HepG2 (cell line): ENCODE measurements at regions not wholly inside any gene's neighbourhood (a gene's known extent, or its start where the extent isn't known, plus 50 kb on each side); places are given as distances from the start of the nearest gene placed in this dataset.

Source experiments
- ATAD3A ChIP-seq: sonication (generic); formaldehyde crosslinking; IDR thresholded peaks from 2 replicates; pipeline ENCODE4 v1.4.0; 2020; ENCODE audit warnings: missing genetic modification reagents
- CC2D1A ChIP-seq: sonication (generic); formaldehyde crosslinking; IDR thresholded peaks from 2 replicates; pipeline ENCODE4 v1.8.1; 2023; ENCODE audit warnings: mild to moderate bottlenecking, missing genetic modification reagents
- HOXA3 ChIP-seq: sonication (generic); formaldehyde crosslinking; IDR thresholded peaks from 2 replicates; pipeline ENCODE4 v1.5.0; 2020; ENCODE audit warnings: missing genetic modification reagents
- ISX ChIP-seq: sonication (generic); formaldehyde crosslinking; conservative IDR thresholded peaks from 2 replicates; pipeline ENCODE4 v1.5.0; 2020; ENCODE audit warnings: missing genetic modification reagents
- NFATC3 ChIP-seq: sonication (generic); formaldehyde crosslinking; IDR thresholded peaks from 2 replicates; pipeline ENCODE4 v1.5.1; 2020; ENCODE audit warnings: mild to moderate bottlenecking, missing genetic modification reagents
- NFRKB ChIP-seq: fragments of 450-650 bp; IDR thresholded peaks from 2 replicates; pipeline ENCODE4 v1.6.1; 2017
- SIX1 ChIP-seq: sonication (generic); formaldehyde crosslinking; IDR thresholded peaks from 2 replicates; pipeline ENCODE4 v1.4.0; 2020; ENCODE audit warnings: missing genetic modification reagents, borderline replicate concordance
- THAP9 ChIP-seq: sonication (generic); formaldehyde crosslinking; IDR thresholded peaks from 2 replicates; pipeline ENCODE4; 2020; ENCODE audit warnings: missing genetic modification reagents, mild to moderate bottlenecking, borderline replicate concordance
- ZBTB3 ChIP-seq: sonication (generic); formaldehyde crosslinking; IDR thresholded peaks from 2 replicates; pipeline ENCODE4 v1.4.0; 2020; ENCODE audit warnings: low read depth, mild to moderate bottlenecking, moderate library complexity, missing genetic modification reagents, borderline replicate concordance
- ZBTB42 ChIP-seq: sonication (generic); formaldehyde crosslinking; IDR thresholded peaks from 2 replicates; pipeline ENCODE4 v1.5.0; 2020; ENCODE audit warnings: mild to moderate bottlenecking, missing genetic modification reagents
- ZFP91 ChIP-seq: sonication (generic); formaldehyde crosslinking; IDR thresholded peaks from 2 replicates; pipeline ENCODE4 v1.9.0; 2022; ENCODE audit warnings: missing genetic modification reagents, mild to moderate bottlenecking, borderline replicate concordance
- ZNF274 ChIP-seq: sonication (generic); formaldehyde crosslinking; IDR thresholded peaks from 2 replicates; pipeline ENCODE4 v1.5.1; 2020; ENCODE audit warnings: mild to moderate bottlenecking, missing genetic modification reagents
- ZNF30 ChIP-seq: sonication (generic); formaldehyde crosslinking; IDR thresholded peaks from 2 replicates; pipeline ENCODE4 v1.5.0; 2020; ENCODE audit warnings: mild to moderate bottlenecking, missing genetic modification reagents
- ZNF451 ChIP-seq: sonication (generic); formaldehyde crosslinking; IDR thresholded peaks from 2 replicates; pipeline ENCODE4 v1.5.0; 2020; ENCODE audit warnings: mild to moderate bottlenecking, missing genetic modification reagents
- ZNF839 ChIP-seq: sonication (generic); formaldehyde crosslinking; IDR thresholded peaks from 2 replicates; pipeline ENCODE4 v1.4.0; 2020; ENCODE audit warnings: missing genetic modification reagents, mild to moderate bottlenecking, borderline replicate concordance
- TF ChIP-seq, protein P1 (sequence below): sonication (generic); formaldehyde crosslinking; IDR thresholded peaks from 2 replicates; pipeline ENCODE4 v1.4.0; 2020; ENCODE audit warnings: mild to moderate bottlenecking, missing genetic modification reagents
- TF ChIP-seq, protein P2 (sequence below): sonication (generic); formaldehyde crosslinking; IDR thresholded peaks from 2 replicates; pipeline ENCODE4 v1.4.0; 2020; ENCODE audit warnings: missing genetic modification reagents
- TF ChIP-seq, protein P3 (sequence below): sonication (generic); formaldehyde crosslinking; IDR thresholded peaks from 2 replicates; pipeline ENCODE4 v1.4.0; 2020; ENCODE audit warnings: mild to moderate bottlenecking, low read depth, missing genetic modification reagents

- TF ChIP-seq, protein P1, sequence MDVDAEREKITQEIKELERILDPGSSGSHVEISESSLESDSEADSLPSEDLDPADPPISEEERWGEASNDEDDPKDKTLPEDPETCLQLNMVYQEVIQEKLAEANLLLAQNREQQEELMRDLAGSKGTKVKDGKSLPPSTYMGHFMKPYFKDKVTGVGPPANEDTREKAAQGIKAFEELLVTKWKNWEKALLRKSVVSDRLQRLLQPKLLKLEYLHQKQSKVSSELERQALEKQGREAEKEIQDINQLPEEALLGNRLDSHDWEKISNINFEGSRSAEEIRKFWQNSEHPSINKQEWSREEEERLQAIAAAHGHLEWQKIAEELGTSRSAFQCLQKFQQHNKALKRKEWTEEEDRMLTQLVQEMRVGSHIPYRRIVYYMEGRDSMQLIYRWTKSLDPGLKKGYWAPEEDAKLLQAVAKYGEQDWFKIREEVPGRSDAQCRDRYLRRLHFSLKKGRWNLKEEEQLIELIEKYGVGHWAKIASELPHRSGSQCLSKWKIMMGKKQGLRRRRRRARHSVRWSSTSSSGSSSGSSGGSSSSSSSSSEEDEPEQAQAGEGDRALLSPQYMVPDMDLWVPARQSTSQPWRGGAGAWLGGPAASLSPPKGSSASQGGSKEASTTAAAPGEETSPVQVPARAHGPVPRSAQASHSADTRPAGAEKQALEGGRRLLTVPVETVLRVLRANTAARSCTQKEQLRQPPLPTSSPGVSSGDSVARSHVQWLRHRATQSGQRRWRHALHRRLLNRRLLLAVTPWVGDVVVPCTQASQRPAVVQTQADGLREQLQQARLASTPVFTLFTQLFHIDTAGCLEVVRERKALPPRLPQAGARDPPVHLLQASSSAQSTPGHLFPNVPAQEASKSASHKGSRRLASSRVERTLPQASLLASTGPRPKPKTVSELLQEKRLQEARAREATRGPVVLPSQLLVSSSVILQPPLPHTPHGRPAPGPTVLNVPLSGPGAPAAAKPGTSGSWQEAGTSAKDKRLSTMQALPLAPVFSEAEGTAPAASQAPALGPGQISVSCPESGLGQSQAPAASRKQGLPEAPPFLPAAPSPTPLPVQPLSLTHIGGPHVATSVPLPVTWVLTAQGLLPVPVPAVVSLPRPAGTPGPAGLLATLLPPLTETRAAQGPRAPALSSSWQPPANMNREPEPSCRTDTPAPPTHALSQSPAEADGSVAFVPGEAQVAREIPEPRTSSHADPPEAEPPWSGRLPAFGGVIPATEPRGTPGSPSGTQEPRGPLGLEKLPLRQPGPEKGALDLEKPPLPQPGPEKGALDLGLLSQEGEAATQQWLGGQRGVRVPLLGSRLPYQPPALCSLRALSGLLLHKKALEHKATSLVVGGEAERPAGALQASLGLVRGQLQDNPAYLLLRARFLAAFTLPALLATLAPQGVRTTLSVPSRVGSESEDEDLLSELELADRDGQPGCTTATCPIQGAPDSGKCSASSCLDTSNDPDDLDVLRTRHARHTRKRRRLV (CRISPR knock-in tag): peak; percentile 78; the same call in 1 of the 2 replicates
- TF ChIP-seq SIX1 (CRISPR knock-in tag) (no peak), NFRKB (no peak), CC2D1A (CRISPR knock-in tag) (no peak), HOXA3 (CRISPR knock-in tag) (peak; percentile 69), ZNF30 (CRISPR knock-in tag) (no peak), ZBTB42 (CRISPR knock-in tag) (no peak), THAP9 (CRISPR knock-in tag) (peak; percentile 39; the same call in 1 of the 2 replicates), ZFP91 (peak; percentile 93), ZNF839 (no peak), ZNF451 (CRISPR knock-in tag) (peak; percentile 81), ZBTB3 (CRISPR knock-in tag) (no peak), ATAD3A (CRISPR knock-in tag) (no peak), ISX (CRISPR knock-in tag) (peak; percentile 88; the same call in 1 of the 2 replicates), ZNF274 (CRISPR knock-in tag) (no peak), NFATC3 (no peak)
- TF ChIP-seq, protein P2, sequence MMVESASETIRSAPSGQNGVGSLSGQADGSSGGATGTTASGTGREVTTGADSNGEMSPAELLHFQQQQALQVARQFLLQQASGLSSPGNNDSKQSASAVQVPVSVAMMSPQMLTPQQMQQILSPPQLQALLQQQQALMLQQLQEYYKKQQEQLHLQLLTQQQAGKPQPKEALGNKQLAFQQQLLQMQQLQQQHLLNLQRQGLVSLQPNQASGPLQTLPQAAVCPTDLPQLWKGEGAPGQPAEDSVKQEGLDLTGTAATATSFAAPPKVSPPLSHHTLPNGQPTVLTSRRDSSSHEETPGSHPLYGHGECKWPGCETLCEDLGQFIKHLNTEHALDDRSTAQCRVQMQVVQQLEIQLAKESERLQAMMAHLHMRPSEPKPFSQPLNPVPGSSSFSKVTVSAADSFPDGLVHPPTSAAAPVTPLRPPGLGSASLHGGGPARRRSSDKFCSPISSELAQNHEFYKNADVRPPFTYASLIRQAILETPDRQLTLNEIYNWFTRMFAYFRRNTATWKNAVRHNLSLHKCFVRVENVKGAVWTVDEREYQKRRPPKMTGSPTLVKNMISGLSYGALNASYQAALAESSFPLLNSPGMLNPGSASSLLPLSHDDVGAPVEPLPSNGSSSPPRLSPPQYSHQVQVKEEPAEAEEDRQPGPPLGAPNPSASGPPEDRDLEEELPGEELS (CRISPR knock-in tag): peak; percentile 58
- TF ChIP-seq, protein P3, sequence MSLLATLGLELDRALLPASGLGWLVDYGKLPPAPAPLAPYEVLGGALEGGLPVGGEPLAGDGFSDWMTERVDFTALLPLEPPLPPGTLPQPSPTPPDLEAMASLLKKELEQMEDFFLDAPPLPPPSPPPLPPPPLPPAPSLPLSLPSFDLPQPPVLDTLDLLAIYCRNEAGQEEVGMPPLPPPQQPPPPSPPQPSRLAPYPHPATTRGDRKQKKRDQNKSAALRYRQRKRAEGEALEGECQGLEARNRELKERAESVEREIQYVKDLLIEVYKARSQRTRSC: no peak
Measured at GRCh38 chr2:134119713-134120405, 134.0 kb upstream of the MGAT5 start (continued).
